Hepatic stellate cell (primary cell): ENCODE measurements at regions not wholly inside any gene's neighbourhood (a gene's known extent, or its start where the extent isn't known, plus 50 kb on each side); places are given as distances from the start of the nearest gene placed in this dataset.

Source experiments
- DNase-seq: peaks from one replicate; pipeline ENCODE4 v3.0.0; 2011; ENCODE audit warnings: low spot score

- DNase-seq = no peak
These were observed 116.5 kb upstream of the C1orf174 start for GRCh38 chr1:4016351-4017130.

DNA sequence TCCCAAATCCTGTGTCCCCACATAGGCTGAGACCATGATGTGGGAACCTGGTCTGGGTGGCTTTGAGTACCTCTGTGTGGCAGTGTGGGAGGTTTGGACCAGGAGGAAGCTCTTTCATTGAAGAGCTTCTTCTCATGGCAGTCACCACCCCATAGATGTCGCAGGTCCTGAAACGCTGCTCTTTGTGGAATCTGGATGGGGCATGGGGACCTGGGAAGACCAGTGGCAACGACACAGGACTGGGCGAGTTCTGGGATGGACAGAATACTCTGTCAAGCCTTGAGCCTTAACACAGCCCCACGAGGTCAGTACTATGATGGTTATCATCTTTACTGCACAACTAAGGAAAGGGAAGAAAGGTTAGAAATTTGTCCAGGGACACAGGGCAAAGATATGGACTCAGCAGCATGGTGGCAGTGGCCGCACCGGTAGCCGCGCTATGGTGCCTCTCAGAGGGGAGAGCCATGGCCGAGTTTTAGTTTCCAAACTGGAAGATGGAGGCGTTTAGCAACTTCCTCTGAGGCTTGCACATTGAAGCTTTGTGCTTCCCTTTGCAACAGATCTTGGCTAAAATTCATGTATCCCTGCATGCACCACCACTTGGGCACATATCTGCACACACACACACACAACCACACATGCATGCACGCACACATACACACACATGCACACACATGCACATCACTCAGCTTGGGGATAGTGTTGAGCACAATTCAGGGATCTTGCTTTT, 117.7 kb upstream of the C1orf174 start:
- no peak for DNase-seq

DNA sequence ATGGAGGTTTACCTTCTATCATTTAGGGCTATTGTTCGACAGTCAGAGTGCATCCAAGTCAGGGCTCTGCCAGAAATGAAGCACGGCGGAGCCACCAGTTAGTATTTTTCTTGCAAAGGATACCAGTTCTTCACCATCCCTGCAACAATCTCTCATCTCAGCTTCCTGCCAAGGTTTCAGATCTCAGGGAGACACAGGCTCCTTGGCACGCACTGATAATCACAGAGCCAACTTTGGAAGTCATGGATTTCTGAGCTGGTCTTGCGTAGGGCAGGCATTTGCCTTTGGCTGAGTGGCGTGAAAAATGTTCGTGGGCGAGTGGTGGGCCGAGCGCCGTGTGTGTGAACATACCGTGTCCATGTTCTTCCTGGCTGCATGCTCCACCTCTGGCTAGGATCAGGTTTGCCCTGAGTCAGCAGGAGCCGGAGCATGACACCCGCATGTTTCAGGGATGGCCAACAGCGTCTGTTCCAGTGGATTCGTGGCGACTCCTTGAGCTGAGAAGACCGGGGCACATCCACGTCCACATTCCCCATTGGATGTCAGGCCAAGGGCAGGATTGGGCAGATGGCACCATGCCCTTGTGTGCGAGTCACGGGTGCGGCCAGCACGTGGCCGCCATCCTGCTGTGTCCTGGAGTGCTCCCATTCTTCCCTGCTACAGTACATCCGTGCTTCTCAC, 118.5 kb upstream of the C1orf174 start:
- no peak for DNase-seq

GRCh38 chr1:4019147-4019521, 119.1 kb upstream of the C1orf174 start:
- no peak for DNase-seq

- no peak for DNase-seq
These were observed 119.7 kb upstream of the C1orf174 start for GRCh38 chr1:4019606-4020331.

DNA sequence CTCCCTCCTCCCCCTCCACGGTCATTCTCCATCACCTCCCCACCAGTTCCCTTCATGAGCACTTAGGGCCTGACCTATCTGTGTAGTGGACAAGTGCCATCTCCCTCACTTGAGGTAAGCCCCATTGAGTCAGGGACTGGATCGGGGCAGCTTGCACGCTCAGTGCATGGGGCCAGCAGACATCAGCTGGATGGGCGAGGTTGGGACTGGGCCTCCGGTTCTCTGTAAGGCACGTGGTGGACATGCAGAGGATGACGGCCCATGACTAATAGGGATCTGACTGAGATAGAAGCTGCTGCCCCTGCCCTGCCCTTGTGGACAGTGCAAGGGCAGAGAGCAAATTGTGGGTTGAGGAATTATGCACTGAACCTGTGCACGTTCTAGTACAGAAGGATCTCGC, 120.4 kb upstream of the C1orf174 start:
- DNase-seq = no peak

DNA sequence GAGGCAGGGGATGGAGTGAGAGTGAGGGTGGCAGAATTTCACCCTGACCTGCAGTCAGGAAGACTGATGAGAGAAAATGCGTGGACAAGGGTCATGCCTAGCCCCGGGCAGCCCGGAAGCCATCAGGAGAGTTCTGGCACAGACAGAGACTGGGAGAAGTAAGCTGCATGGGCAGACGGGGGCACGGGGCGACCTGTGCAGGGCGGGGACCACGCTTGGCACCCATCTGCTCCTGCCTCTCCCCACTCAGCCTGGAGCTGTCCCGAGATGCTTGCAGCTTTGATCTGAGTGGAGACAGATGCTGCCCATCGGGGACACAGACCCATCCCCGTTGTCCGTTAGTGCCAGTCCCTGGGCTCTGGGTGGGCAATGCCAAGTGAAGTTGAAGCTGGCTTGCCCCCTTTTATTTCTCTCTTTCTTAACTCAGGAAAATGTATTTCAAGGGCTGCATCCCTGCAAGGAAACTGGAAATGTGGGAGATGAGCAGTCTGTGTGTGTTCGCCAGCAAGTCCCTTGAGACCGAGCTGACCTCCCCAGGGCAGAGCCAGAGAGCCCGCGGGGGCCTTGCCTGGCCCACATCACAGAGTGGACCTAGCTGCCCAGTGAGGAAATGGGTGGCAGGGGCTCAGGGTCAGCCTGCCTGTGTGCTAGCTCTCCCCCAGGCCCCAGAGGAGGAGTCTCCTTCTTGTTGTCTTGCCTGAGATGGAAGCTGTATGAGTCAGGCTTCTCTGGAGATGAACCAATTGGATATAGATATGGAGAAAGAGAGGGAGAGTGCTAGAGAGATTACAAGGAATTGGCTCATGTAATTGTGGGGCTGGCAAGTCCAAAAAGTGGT, 121.3 kb upstream of the C1orf174 start:
- no peak for DNase-seq

DNA sequence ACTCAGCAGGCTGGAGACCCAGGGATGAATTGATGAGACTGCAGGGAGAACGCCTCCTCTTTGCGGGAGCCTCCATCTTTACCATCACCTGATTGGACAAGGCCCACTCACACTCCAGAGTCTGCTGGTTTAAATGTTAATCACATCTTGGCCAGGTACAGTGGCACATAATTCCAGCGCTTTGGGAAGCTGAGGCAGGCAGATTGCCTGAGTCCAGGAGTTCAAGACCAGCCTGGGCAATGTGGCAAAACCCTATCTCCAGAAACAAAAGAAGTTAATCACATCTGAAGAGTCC, 121.8 kb upstream of the C1orf174 start:
- no peak for DNase-seq

- DNase-seq = no peak
These were observed 122.6 kb upstream of the C1orf174 start for GRCh38 chr1:4022715-4023114.

DNA sequence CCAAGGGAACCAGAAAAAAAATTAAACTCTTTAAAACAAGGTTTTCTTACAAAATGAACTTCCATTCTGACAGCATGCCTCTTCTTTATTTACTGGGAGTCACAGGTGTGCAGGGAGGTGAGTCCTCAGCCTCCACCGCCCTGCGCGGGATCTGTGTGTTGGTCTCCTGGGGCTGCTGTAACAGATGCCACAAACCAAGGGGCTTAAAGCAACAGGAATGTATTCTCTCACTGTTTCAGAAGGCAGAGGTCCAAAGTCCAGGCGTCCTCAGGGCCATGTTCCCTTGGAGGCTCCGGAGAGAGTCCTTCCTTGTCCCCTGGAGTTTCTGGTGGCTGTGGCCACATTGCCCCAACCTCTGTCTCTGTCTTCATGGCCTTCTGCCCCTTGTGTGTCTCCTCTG, 123.6 kb upstream of the C1orf174 start:
- DNase-seq = no peak

- no peak for DNase-seq
These were observed 124.7 kb upstream of the C1orf174 start for GRCh38 chr1:4024811-4025210.

- DNase-seq = no peak
These were observed 125.7 kb upstream of the C1orf174 start for GRCh38 chr1:4025752-4026151.

DNA sequence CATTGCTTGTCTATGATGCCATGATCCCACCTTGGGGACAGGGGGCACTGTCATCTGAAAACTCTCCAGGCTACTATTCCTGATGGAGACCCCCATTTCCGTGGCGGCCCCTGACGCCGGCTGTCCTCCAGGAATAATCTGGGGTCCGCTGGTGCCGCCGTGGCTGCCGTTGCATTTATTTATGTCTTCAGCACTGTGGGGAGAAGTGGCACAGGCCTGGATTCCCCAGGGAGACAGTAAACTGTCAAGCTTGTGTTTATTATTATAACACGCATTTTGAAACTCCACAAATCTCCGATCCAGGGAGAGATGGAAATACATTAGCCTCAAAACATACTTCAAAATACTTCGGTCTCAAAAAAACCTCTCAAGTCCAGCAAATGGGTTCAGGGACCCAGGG, 126.9 kb upstream of the C1orf174 start:
- DNase-seq = no peak

- DNase-seq = no peak
These were observed 127.5 kb upstream of the C1orf174 start for GRCh38 chr1:4027492-4028138.

- no peak for DNase-seq
These were observed 128.0 kb upstream of the C1orf174 start for GRCh38 chr1:4028139-4028501.

DNA sequence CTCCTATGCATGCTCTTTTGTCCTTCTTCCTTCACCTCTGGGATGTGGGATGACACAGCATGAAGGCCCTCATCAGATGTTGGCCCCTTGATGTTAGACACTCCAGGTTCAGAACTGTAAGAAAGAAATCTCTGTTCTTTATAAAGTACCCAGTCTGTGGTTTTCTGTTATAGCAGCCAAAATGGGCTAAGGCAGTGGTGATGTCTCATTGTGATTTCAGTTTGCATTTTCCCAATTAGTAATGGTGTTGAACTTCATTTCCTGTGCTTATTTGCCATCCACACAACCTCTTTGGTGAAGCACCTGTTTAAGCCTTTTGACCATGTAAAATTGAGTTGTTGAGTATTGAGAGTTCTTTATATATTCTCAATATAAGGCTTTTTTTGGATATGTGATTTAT, 129.3 kb upstream of the C1orf174 start:
- DNase-seq = no peak

- no peak for DNase-seq
These were observed 132.5 kb upstream of the C1orf174 start for GRCh38 chr1:4032571-4032970.

DNA sequence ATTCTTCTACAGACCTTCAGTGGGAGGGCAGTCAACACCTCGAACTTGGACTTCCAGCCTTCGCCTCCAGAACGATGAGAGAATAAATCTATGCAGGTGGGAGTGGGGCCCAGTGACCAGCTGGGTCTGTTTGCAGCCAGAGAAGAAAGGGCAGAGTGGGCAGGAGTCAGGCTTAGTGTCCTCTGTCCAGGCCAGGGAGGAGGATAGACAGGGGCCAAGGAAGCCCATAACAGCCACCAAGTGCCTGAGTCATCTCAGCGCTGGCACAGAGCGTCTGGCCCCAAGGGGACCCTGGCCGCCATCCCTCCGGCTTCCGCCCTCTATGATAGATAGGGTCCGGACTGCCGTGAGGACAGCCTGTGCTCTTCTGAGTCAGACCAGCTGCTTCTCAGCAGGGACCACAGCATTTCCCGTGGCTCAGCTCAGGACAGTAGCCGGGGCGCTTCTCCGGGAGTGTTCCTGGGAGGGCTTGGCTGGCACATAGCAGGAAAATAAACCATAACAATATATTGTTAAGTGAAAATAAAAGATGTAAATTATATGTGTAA, 133.1 kb upstream of the C1orf174 start:
- no peak for DNase-seq

DNA sequence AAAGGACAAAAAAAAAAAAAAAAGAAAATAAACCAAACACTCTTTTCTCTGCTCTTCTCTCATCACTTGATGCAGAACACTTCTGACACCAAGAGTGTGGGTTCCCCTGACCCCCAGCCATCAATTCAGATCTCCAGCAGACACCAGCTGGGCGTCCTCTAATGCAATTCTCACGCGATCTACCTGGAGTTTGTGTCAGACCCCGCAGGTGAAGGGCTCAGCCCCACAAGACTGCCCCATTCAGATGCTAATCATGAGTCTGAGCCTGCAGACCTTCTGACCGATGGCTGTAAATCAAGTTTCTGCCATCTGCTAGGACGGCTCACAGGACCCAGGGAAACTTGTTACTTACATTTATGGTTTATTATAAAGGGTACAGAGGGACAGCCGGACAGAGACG, 133.6 kb upstream of the C1orf174 start:
- DNase-seq = no peak

GRCh38 chr1:4034318-4034887, 134.3 kb upstream of the C1orf174 start:
- no peak for DNase-seq

DNA sequence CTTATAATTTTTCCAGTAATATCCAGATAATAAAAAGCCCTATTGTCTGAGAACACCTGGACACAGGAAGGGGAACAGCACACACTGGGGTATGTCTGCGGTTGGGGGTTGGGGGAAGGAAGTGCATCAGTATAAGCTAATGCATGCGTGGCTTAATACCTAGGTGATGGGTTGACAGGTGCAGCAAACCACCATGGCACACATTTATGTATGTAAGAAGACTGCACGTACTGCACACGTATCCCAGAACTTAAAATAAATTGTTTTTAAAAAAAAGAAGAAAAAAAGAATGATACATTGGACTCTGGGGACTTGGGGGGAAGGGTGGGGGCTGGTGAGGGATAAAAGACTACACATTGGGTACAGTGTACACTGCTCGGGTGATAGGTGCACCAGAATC, 144.9 kb upstream of the C1orf174 start:
- no peak for DNase-seq
